ENCODE measurements at regions not wholly inside any gene's neighbourhood (a gene's known extent, or its start where the extent isn't known, plus 50 kb on each side); places are given as distances from the start of the nearest gene placed in this dataset.
"Not testable (repeated sequence)": the region's sequence is repeated elsewhere in the genome, so short reads cannot be mapped to it uniquely, and the experiment has no call there.

GRCh38 chr1:192476802-192477298 is 98.7 kb upstream of the RGS1 start:
- peak; percentile 68 for DNase-seq (ENCODE audit: low read depth)

- DNase-seq (ENCODE audit: low read depth), result peak; percentile 20
These were observed 97.9 kb upstream of the RGS1 start for GRCh38 chr1:192477630-192478029.

DNA sequence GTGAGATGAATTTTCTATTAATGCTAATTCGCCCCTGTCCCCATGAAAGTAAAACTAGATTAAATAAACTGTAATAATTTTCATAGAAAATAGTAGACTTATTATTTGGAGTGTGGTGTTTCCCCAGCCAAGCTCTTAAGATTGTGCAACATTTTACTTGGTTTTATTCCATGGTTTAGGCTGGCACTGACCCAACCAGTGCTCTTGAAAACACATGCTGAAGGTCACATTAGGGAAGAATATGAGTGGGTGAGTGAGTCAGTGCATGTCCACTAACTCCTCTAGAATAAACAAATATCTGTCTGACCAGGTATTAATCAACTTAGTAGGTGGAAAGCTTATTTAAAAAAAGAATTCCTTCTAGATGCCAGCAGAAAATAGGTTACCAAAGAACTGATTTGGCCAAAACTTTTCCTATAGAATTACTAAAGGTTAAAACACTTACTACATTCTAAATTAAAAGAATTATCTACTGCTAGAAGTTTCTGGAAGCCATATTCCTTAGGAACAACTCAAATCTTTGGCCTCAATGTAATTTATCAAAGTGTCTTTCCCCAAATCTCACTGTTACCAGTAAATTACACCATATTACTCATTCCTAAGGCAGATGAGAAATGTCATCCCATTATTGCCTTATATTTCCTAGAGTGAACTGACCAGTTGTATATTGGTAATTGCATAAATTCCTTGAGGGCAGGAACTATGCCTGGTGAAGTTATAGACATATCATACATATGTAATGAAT is 89.7 kb upstream of the RGS1 start:
- peak; percentile 93 for DNase-seq (ENCODE audit: low read depth)

DNA sequence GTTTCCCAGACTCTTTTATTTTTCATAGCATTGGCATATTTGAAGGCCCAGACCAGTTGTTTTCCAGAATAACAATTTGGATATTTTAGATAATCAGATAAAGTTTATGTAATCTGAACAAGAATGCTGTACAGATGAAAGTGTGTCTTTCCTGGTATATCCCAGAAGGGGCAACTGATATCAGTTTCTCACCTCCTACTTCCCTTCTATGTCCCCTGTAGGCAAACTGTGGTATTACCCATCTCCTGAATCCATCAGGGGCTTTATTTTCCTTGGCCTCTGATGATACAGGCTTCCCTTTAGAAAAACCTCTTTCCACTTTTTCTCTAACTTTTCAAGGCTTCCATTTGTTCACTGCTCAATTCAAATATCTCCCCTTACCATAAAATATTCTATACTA is 87.5 kb upstream of the RGS1 start:
- no peak for DNase-seq (ENCODE audit: low read depth)

DNA sequence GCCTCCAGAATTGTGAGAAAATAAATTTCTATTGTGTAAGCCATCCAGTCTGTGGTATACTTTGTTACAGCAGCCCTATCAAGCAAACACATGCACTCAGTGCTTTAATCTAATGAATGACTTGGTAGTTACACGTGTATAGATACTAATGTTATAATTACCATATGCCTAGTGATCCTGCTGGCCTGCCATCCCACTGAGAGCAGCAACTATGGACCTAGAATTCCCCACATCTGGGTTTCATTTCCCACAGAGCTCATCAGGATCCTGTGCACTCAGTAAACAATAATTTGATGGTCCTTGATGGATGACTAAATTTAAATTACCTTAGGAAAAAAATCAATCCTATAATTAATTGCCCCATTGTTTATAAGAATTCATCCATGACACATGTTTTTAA is 86.5 kb upstream of the RGS1 start:
- DNase-seq (ENCODE audit: low read depth), result peak; percentile 23

DNA sequence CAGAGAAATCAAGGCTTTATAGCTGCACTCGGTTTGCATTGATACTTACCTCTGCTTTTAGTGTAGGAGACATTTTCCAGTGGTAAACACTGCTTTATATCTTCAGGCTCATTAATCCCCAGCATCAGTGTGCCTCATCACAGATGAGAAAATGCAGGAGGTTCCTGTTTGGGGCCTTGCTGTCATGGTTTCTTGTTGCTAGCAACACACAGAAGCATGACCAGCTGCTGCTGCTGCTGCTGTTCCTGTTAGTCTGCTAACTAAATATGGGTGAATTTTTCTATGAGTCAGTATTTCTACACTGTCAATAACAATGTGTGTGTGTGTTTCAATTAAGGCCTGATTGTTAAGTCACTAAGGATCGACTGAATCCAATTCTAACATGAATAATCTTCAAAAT is 85.8 kb upstream of the RGS1 start:
- DNase-seq (ENCODE audit: low read depth), result peak; percentile 86

DNA sequence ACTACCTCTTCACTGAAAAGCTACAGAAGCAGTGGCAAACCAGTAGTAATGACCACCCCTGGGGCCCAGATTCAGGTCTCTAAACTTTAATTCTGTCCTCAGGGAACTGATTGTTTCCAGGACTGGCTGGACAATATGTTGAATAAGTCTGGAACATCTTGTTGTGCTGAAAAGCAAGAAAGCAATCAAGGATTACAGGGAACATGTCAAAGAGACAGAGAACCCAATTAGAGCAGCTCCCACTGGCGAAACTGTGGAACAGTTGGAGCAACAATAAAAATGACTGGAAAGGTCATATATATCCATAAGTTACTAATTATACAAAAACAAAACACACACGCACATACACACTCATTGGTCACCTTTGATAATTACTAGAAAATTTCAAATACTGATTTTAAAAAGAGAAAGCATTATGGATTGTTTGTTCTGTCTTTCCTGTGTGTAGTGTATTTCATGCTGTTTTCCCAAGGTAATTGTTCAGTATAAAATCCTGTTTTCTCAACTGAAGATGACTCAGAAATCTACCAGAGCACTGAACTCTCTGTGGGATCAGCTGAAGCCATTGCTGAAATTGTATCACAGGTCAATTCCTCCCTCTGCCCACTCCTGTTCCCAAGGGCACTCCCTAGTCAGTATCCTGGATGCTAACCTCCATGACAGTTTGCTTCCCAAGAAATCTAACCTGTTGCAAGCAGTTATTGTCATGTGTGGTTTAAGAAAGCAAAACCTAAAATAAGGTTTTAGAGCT is 83.6 kb upstream of the RGS1 start:
- DNase-seq (ENCODE audit: low read depth), result peak; percentile 38

- no peak for DNase-seq (ENCODE audit: low read depth)
These were observed 82.0 kb upstream of the RGS1 start for GRCh38 chr1:192493584-192493983.

DNA sequence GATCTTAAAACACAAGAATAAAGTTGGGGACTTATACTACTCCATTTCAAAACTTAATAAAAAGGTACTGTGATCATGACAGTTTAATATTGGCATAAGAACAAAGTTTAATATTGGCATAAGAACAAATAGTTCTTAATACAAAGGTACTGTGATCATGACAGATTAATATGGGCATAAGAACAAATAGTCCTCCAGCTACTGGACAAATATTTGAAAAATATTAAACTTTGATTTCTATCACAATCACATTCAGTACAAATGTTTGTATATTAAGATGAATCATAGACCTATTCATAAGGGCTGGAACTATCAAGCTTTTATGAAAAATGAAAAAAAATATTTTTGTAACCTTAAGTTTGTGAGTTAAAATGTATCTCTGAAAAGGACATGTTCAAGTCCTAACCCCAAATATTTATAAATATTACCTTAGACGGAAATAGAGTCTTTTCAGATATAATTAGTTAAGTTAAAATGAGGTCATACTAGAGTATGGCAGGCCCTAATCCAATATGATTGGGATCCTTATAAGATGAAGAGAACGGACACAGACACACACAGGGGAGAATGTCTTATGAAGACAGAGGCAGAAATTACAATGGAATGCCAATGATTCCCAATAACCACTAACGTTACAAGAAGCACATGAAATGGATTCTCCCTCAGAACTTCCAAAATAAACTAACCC is 79.1 kb upstream of the RGS1 start:
- no peak for DNase-seq (ENCODE audit: low read depth)

- no peak for DNase-seq (ENCODE audit: low read depth)
These were observed 78.3 kb upstream of the RGS1 start for GRCh38 chr1:192497214-192497794.

DNA sequence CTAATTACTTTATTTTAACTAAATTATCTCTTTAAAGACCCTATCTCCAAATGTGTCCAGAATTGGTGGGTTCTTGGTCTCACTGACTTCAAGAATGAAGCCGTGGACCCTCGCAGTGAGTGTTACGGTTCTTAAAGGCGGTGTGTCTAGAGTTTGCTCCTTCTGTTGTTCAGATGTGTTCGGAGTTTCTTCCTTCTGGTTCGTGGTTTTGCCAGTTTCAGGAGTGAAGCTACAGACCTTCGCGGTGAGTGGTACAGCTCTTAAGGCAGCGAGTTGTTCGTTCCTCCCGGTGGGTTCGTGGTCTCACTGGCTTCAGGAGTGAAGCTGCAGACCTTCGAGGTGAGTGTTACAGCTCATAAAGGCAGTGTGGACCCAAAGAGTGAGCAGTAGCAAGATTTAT is 77.5 kb upstream of the RGS1 start:
- not testable (repeated sequence) for DNase-seq (ENCODE audit: low read depth)

- DNase-seq (ENCODE audit: low read depth), result not testable (repeated sequence)
These were observed 76.5 kb upstream of the RGS1 start for GRCh38 chr1:192499061-192499581.

DNA sequence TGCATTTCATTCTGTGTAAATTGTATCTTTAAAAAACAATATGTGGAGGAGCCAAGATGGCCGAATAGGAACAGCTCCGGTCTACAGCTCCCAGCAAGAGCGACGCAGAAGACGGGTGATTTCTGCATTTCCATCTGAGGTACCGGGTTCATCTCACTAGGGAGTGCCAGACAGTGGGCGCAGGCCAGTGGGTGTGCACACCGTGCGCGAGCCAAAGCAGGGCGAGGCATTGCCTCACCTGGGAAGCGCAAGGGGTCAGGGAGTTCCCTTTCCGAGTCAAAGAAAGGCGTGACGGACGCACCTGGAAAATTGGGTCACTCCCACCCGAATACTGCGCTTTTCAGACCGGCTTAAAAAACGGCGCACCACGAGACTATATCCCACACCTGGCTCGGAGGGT is 75.0 kb upstream of the RGS1 start:
- DNase-seq (ENCODE audit: low read depth), result not testable (repeated sequence)

GRCh38 chr1:192506741-192507155 is 68.8 kb upstream of the RGS1 start:
- peak; percentile 41 for DNase-seq (ENCODE audit: low read depth)

GRCh38 chr1:192512426-192513162 is 63.0 kb upstream of the RGS1 start:
- DNase-seq (ENCODE audit: low read depth), result peak; percentile 22

GRCh38 chr1:192513196-192513595 is 62.4 kb upstream of the RGS1 start:
- no peak for DNase-seq (ENCODE audit: low read depth)

- DNase-seq (ENCODE audit: low read depth), result no peak
These were observed 61.9 kb upstream of the RGS1 start for GRCh38 chr1:192513697-192514096.

- peak; percentile 79 for DNase-seq (ENCODE audit: low read depth)
These were observed 58.7 kb upstream of the RGS1 start for GRCh38 chr1:192516776-192517297.

DNA sequence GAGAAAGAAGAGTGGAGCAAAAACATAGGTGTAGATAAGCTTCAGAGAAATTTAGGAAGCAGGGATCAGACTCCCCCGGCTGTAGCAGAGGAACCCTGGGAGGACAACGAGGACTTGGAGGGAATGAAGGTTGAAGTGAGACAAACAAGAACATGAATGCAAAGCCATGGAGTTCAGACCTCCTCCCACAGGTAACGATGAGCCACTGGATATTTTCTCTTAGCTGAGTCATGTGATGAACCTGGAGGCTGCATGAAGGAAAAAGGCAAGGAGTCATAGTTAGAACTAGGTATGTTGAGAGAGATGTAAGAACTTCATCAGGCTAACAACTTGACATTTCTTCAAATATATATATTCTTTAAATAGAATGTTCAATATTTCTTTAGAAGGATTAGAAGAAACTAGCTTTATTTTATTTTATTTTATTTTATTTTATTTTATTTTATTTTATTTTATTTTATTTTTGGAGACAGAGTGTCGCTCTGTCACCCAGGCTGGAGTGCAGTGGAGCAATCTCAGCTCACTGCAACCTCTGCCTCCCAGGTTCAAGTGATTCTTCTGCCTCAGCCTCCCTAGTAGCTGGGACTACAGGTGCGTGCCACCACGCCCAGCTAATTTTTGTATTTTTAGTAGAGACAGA is 57.7 kb upstream of the RGS1 start:
- DNase-seq (ENCODE audit: low read depth), result not testable (repeated sequence)

GRCh38 chr1:192518700-192519099 is 56.9 kb upstream of the RGS1 start:
- DNase-seq (ENCODE audit: low read depth), result no peak

Measured in Daoy (cell line).